ENCODE measurements at regions not wholly inside any gene's neighbourhood (a gene's known extent, or its start where the extent isn't known, plus 50 kb on each side); places are given as distances from the start of the nearest gene placed in this dataset.

GRCh38 chr7:25310896-25311295 lies 82.6 kb upstream of the NPVF start:
- TF ChIP-seq CTCF (IDR thresholded peaks at IDR 0.05) (no peak), POLR2A (IDR thresholded peaks at IDR 0.05) (no peak), EP300 (IDR thresholded peaks at IDR 0.05) (no peak)
